BJ (cell line): ENCODE measurements at regions not wholly inside any gene's neighbourhood (a gene's known extent, or its start where the extent isn't known, plus 50 kb on each side); places are given as distances from the start of the nearest gene placed in this dataset.

Source experiments
- CTCF ChIA-PET: fragments of 350-600 bp; formaldehyde crosslinking; extraction: SDS; loops from one replicate; lab custom pipeline; 2021; ENCODE audit warnings: antibody characterized with exemption, inconsistent platforms; lab: Yijun Ruan, JAX
- POLR2A ChIA-PET: fragments of 300-600 bp; sonication (Branson Sonifier 250); formaldehyde crosslinking; extraction: SDS; loops from one replicate; lab custom pipeline; 2021; ENCODE audit warnings: antibody characterized with exemption; lab: Charles Lee
- DNase-seq: peaks from one replicate; pipeline ENCODE4 v3.0.0-alpha.2; 2011; ENCODE audit warnings: low read depth
- H3K27me3 ChIP-seq: 2 replicates; pipeline ENCODE4 v1.6.0; 2011; ENCODE audit warnings: low read length; ENCODE audit not compliant: control insufficient read depth, insufficient read depth
- H3K36me3 ChIP-seq: 2 replicates; pipeline ENCODE4 v1.5.1; 2011; ENCODE audit warnings: low read length; ENCODE audit not compliant: control insufficient read depth, insufficient read depth
- H3K4me3 ChIP-seq: 2 replicates; pipeline ENCODE4 v1.5.1; 2011; ENCODE audit warnings: low read depth, mild to moderate bottlenecking, control low read depth, low read length
- CTCF ChIP-seq: IDR thresholded peaks from 2 replicates; pipeline ENCODE4 v1.5.1; 2011; ENCODE audit warnings: low read depth, mild to moderate bottlenecking, control low read depth, inconsistent platforms, low read length, moderate library complexity; ENCODE audit not compliant: insufficient read depth

- Histone ChIP-seq H3K4me3 (no peak overlapping the region), H3K36me3 (no peaks in the 10 kb centered on the region), H3K27me3 (peaks cover 1% of the 10 kb centered on the region; the same call in 1 of the 2 replicates)
- POLR2A ChIA-PET, result no interaction called here
- CTCF ChIA-PET, result interaction anchor here (1.3 kb wide), 1 partner anchor 9 kb away, joined by 9 read pairs; no protein-coding TSS in a partner anchor
- TF ChIP-seq CTCF, result no peak
- no peak for DNase-seq
Measured at GRCh38 chr18:24735624-24736231, 275.3 kb downstream of the HRH4 start.

GRCh38 chr18:24736662-24737330 is 276.4 kb downstream of the HRH4 start:
- TF ChIP-seq CTCF, result no peak
- Histone ChIP-seq H3K4me3 (no peak overlapping the region), H3K27me3 (peaks cover 1% of the 10 kb centered on the region; the same call in 1 of the 2 replicates), H3K36me3 (no peaks in the 10 kb centered on the region)
- ChIA-PET CTCF (interaction anchor here (0.7 kb wide), 1 partner anchor 10 kb away, joined by 4 read pairs; no protein-coding TSS in a partner anchor), POLR2A (no interaction called here)
- no peak for DNase-seq

GRCh38 chr18:24740829-24741228 is 280.4 kb downstream of the HRH4 start:
- peaks cover 1% of the 10 kb centered on the region; the same call in 1 of the 2 replicates for H3K27me3 ChIP-seq
- H3K4me3 ChIP-seq, result no peak overlapping the region
- H3K36me3 ChIP-seq, result no peaks in the 10 kb centered on the region
- ChIA-PET POLR2A (no interaction called here), CTCF (interaction anchor here (1.6 to 2.0 kb wide), 2 partner anchors 14 to 38 kb away, joined by 3 to 16 read pairs; no protein-coding TSS in a partner anchor)
- no peak for TF ChIP-seq CTCF
- no peak for DNase-seq

GRCh38 chr18:24741321-24741720 is 280.9 kb downstream of the HRH4 start:
- no peaks in the 10 kb centered on the region for H3K36me3 ChIP-seq
- H3K27me3 ChIP-seq, result peaks cover 1% of the 10 kb centered on the region; the same call in 1 of the 2 replicates
- CTCF ChIA-PET, result interaction anchor here (1.2 to 2.0 kb wide), 3 partner anchors 15 to 61 kb away, joined by 3 to 16 read pairs (median 3); no protein-coding TSS in a partner anchor
- no peak overlapping the region for H3K4me3 ChIP-seq
- no peak for DNase-seq
- POLR2A ChIA-PET, result no interaction called here
- TF ChIP-seq CTCF, result no peak
